CD1c-positive myeloid dendritic cell (primary cell): ENCODE measurements at regions not wholly inside any gene's neighbourhood (a gene's known extent, or its start where the extent isn't known, plus 50 kb on each side); places are given as distances from the start of the nearest gene placed in this dataset.

ENCODE experiments used
- DNase-seq: peaks from one replicate; pipeline ENCODE4 v3.0.0-alpha.2; 2016; ENCODE audit errors: extremely low spot score

- no peak for DNase-seq
Measured at GRCh38 chr3:76010252-76010651, 224.9 kb upstream of the ZNF717 start.

GRCh38 chr3:76011121-76011520, 225.8 kb upstream of the ZNF717 start:
- no peak for DNase-seq

DNA sequence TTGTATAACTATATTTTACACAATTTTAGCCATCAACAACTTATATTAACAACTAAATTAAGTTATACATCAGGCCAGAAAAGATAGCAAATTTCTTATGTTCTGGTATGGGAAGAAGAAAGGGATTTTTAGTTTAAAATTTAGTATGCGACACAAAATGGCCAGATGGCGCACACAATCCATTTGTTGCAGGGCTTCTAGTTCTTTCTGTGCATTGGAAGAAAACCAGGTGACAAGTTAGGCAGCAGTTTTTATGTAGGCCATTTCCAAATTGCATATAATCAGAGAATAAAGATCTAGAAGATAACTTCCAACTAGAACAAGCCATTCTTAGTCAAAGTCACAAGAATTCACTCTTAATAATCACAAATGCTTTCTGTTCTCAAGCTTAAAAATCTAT, 230.1 kb upstream of the ZNF717 start:
- no peak for DNase-seq

DNA sequence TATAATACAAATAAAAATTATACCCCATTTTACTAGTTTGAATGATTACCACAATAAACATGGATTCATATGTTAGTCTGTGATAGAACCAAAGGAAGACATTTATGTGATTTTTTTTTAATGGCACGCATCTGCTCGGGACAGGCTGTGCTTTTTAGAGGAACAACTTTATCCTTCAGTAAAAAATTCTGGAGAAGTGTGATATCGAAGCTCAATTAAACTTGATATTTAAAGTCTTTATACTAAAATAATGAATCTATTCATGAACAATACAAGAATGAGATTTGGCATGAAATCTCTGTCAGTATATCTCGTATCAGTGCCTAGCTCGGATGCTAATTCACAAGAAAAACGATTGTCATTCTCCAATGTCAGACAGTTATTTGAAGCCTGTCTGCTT, 230.8 kb upstream of the ZNF717 start:
- DNase-seq, result no peak

DNA sequence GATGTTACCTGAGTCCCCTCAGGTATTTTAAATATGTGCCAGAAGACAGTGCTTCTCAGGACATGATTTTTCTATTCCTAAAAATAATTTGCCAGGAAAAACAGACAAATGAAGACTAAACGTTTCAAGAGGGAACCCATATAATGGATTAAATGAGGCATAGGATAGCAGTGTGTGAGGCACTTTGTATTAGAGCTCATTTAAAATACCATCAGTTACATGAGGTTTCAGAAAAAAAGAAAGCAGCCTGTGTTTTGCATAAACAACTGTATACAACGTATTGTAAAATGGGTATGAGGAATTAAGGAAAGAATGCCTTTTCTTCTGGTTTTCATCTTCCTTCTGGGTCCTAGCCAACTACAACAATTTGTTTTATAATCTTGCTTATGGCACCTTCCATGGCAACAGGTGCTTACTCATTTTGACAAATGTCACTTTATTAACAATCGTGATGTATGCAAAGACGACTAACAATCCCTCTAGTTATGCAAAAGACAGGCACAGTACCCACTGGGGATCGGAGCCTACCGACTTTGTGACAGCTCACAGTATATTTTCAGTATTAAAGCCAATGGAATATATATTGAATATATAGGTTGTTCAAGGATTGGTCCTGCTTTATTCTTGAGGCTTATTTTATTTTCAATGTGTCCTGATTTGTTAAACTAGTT, 231.6 kb upstream of the ZNF717 start:
- DNase-seq, result no peak

DNA sequence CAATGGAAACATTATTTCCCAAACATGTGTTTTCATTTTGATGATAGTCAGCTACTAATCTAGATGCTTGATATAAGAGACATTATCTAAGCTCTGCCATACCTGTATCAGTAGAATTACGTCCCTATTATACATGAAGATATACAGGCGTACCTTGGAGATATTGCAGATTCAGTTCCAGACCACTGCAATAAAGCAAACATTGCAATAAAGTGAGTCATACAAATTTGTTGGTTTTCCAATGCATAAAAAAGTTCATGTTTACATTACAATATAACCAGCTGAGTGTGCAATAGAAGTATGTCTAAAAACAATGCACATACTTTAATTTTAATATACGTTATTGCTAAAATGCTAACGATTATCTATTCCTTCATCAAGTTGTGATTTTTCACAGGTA, 236.0 kb upstream of the ZNF717 start:
- no peak for DNase-seq

- DNase-seq, result no peak
Measured at GRCh38 chr3:76024640-76025039, 239.3 kb upstream of the ZNF717 start.

DNA sequence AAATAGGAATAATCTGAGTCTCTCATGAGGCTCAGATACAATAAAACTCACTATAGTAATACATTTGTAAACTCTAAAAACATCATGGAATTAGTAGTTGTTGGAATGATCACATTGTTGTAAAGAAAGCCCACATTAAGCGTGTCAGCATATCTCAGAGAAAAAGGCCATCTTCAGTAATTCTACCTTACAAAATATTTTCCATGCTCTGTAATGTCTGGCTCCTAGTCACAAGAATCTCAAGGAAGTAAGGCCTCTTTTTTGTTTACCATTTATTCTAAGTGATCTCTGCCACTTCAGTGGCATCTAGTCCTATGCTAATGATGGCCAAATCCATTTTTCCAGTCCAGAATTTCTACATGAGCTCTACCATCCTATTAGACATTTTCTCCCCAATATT, 240.2 kb upstream of the ZNF717 start:
- no peak for DNase-seq

- no peak for DNase-seq
Measured at GRCh38 chr3:76026379-76026778, 241.0 kb upstream of the ZNF717 start.

- DNase-seq, result no peak
Measured at GRCh38 chr3:76028774-76029173, 243.4 kb upstream of the ZNF717 start.

GRCh38 chr3:76034649-76035048, 249.3 kb upstream of the ZNF717 start:
- no peak for DNase-seq

GRCh38 chr3:76035117-76035516, 249.8 kb upstream of the ZNF717 start:
- DNase-seq, result no peak

- no peak for DNase-seq
Measured at GRCh38 chr3:76038949-76039348, 253.6 kb upstream of the ZNF717 start.

DNA sequence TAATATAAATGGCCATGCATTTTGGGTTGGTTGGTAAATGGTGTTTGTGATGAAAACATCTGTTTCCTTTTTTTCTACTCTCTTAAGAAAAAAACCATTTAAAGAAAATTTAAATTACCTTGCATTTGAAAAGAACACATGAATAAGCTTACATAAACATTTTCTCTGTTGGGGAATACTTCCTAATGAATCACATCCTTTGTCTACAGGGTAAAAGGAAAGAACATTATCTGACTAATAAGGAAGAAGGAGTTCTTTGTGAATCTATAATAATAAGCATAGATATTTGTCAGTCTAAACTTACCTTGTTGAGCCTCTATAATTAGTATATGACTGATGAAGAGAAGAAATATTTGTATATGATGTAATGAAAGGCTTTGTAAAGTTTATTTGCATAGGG, 254.1 kb upstream of the ZNF717 start:
- DNase-seq, result no peak

GRCh38 chr3:76040946-76041345, 255.6 kb upstream of the ZNF717 start:
- DNase-seq, result no peak

DNA sequence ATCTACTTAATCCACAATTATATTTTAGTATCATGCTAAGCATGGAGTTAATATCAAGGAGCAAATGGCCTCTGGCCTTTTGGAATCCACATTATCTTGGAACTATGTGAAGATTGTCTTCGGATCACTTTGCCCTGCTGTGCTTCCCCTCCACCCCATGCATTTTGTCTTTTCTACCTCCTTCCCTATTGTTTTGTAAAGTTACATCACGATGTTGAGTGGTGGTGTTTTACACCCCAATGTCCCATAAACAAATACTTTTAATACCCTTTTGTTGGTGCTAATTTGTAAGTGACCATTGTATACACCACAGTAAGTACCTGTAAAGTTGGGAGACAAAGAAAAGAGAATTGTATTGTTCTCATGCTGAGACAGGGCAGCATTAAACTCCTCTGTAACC, 258.4 kb upstream of the ZNF717 start:
- DNase-seq, result no peak

DNA sequence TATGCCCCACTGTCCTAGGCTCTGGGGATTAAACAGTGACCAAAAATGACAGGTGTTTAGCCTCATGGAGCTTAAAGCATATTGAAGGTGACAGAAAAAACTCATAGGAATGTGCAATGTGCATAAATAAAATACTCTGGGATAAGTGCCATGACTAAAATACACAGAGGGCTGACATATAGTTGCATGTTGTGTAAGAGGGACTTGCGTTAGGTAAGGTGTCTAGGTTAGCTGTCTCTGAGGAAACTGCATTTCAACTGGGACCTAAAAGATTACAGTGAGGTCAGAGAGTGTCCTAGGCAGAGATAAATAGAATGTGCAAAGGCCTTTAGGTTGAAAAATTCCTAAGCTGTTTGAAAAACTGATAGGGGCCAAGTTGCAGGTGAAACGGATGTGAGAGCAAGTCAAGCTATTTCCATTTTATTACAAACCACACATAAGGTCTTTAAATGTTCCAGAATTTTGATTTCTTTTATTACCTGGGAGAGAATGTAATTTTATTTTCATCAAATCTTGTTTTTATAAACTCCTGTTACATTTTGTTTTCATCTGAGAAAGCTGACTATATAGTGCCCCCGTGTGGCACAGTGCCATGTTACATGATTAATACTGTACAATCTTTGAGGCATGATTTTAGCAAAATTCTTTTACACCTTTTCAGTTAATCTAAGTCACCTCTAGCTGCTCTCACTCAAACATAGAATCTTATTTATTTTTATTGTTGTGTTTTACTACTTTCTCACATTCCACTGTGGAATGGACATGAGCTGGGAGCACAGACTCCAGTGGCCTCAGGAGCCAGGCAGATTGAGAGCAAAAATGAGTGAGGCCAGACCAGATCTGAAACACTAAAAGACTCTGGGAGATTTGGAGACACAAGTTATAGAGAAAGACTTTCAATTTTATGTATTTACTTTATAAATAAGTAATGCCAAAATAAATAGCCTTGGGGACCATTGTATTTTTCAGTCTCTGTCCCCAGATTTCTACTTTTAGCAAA, 259.6 kb upstream of the ZNF717 start:
- DNase-seq, result peak; percentile 11

DNA sequence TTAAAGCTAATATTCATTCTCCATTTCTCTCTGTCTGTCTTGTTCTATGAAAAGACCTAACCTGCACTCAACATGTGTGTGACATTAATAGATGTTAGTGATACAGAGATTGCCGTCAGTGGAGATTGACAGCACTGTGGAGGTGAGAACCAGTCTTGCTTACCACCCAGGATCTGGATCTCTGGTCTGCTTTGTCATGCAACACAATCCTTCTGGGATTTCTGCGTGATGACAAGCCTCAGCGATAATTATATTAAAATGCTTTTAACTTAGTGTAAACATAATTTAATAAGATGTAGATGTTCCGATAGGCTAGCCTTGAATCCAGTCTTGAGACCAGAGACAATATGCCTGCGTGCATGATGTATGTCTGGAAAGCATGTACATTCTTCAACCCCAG, 262.0 kb upstream of the ZNF717 start:
- DNase-seq, result no peak

DNA sequence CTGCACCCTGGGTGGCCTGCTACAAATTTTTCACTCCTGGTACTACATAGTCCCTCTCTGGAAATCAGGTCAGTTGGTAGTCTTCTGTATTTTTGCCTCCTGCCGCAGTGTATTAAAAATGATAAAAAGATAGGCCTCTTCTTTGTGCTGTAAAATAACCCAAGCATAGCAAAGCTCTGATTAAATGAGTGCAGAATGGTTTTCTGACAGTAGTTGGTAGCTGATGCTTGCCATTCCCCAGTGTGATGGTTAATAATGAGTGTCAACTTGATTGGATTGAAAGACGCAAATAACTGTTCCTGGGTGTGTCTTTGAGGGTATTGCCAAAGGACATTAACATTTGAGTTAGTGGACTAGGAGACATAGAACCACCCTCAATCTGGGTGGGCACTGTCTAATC, 264.4 kb upstream of the ZNF717 start:
- DNase-seq, result no peak

DNA sequence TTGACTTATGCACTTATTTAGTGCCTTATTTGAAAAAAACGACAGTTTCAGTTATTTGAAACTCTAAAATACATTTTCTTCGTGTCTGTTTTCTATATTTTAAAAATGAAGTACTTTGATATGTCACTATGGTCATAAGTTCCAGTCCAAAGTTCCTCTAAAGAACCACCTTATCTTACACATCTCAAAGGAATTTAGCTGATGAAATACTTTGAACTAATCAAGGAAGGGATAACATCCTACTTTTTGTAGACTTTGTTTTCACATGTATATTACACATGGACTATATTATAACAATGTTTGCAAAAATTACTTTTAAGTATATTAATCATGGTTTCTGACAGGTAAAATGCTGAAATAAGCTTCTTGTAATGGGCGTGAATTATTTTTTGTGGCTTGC, 265.8 kb upstream of the ZNF717 start:
- no peak for DNase-seq

- DNase-seq, result no peak
Measured at GRCh38 chr3:76054404-76054803, 269.1 kb upstream of the ZNF717 start.

- DNase-seq, result no peak
Measured at GRCh38 chr3:76061654-76062053, 276.3 kb upstream of the ZNF717 start.

GRCh38 chr3:76063019-76063418, 277.7 kb upstream of the ZNF717 start:
- DNase-seq, result no peak
